Hippocampal formation (tissue), 2 donors: ENCODE measurements at regions not wholly inside any gene's neighbourhood (a gene's known extent, or its start where the extent isn't known, plus 50 kb on each side); places are given as distances from the start of the nearest gene placed in this dataset.

Experiments used
- DNase-seq, 2 donors: peaks; one replicate each; lab custom pipeline; 2025; lab: John Stamatoyannopoulos, UW

DNA sequence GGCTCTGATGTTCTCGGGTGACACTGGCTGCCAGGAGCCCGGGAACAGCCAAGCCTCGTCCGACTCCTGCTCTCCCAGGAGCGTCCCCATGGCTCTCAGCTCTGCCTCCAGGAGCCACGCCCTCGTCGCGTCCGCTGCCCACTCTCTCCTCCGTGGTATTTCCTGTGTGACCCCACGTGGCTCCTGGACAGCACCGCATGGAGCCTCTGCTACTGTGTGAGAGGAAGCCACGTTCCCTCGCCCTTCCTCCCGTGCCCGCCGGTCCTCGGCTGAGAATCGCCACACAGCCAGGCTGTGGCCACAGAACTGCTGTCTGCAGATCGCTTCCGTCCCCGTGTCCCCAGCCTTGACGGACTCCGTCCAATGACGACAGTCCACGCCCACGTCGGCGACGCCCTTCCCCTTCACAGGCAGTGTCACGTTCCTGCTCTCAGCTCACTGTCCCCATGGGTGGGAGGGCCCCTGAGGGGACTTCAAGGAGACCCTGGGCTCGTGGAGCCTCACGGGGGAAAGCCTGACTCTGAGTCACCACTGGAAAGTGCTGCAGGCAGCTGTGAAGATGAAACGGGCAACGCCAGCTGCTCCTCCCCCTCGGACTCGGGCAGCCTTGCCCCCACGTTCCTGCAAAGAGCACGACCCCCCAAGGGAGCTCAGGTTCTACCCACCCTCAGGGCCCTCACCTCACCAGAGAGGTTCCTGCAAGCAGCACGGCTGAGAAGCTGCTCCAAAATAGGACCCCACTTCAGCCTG is 458.5 kb downstream of the BRD1 start:
- no peak for DNase-seq

DNA sequence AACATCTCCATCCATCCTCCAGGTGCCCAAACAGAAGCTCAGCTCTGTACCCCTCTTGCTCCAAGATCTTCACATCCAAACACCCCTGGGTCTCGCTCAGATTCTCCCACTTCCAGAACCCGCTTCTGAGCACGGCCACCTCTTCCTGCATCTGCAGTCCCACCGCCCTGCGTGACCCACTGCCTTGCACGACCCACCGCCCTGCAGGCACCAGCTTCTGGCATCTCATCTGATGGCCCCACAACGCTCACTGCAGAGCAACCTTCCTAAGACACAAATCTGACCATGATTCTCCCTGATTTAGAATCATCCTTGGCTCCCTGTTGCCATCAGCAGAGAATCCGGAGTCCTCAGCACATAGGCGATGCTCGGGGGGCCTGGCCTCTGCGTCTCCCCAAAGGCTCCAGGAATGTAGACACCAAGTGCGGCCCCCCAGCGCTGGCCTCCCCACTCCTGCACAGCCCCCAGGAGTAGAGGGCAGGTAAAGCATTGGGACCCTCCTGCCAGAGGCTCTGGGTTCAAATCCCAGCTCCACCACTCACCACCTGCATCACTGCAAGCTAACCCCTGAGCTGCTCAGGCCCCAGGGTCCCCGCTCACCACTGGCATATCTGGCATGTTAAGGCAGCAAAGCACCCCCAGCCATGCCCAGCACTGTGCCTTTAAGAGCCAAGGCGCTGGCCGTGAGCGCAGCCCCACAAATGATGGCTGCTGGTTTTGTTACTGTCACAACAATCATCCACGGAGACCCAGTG is 459.3 kb downstream of the BRD1 start:
- DNase-seq: no peak

DNA sequence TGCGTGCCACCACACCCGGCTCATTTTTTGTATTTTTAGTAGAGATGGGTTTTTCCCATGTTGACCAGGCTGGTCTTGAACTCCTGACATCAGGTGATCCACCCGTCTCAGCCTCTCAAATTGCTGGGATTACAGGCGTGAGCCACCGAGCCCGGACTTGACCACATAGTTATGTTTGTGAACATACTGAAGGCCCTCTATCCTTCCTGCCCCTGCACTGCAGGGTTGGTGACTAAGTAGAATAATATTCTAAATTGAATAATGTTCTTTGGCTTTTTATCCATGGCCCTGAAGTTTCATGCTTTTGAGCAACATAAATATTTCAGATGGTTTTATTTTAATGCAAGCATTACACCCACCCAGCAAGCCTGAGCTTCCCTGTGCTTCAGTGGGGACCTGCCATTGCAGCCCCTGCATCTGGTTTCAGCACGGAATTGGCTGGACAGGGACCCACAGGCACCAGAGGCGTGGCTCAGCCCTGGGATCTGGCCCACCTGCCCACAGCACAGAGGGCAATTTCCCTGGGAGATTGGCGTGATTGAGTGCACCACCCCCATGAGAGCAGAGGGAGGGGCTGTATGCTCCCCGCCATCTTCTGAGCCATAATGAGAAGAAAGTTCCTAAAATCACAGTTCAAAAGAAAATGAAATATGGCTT is 460.5 kb downstream of the BRD1 start:
- DNase-seq: no peak

- no peak for DNase-seq
Measured at GRCh38 chr22:49366437-49366836, 461.2 kb downstream of the BRD1 start.

GRCh38 chr22:49365910-49366309 is 461.8 kb downstream of the BRD1 start:
- DNase-seq: no peak

- no peak for DNase-seq
Measured at GRCh38 chr22:49365191-49365837, 462.4 kb downstream of the BRD1 start.

- DNase-seq: no peak
Measured at GRCh38 chr22:49364398-49364797, 463.3 kb downstream of the BRD1 start.

DNA sequence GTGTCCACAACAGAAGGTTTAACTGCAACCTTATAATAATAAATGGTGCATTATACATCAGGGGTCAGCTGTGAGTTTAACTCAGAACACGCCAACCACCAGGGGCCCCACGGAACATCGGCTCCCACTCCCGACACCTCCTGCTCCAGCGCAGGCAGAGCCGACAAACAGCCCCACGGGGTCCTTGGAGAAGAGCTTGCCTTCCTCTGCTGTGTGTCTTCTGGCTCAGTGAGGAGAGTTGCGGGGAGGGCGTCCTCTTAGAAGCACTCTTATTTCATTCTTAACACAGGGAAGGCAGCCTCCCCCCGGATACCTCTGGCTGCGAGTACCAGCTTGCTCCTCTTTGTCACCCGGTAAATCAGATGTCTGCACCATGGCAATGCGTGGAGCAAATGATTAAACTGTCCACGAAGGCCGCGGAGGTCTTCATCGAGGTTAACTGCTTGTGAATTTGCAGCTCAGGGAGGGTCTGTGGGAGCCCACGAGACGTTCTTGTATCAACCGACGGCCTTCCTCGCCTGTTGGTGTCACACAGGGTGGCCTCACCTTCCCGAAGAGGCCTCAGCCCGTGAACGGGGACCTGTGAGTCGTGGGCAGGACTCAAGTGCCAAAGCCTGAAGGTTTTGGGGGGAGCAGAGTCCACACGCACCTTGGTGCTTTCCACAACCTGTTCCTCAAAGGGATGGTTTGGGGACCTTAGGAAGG is 464.0 kb downstream of the BRD1 start:
- no peak for DNase-seq

- no peak for DNase-seq
Measured at GRCh38 chr22:49362211-49362839, 465.3 kb downstream of the BRD1 start.

GRCh38 chr22:49361164-49361563 is 466.5 kb downstream of the BRD1 start:
- DNase-seq: no peak

DNA sequence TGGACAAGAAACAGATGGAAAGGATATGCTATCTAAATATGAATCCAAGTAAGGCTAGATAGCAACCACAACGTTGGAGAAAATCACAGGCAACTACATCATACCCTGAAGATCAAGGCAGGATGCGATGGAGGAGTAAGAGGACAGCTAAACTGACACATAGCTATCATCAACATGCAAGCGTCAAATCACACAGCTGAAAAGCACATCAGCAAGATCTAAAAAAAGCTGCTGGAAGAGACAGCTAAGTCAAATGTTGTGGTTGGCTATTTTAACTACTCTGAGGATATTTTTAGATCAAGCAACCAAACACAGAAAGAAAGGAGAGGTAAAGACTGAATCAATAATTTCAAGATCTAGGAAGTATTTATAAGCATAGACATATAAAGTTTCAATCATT is 466.9 kb downstream of the BRD1 start:
- no peak for DNase-seq

- no peak for DNase-seq
Measured at GRCh38 chr22:49359076-49359475, 468.6 kb downstream of the BRD1 start.

DNA sequence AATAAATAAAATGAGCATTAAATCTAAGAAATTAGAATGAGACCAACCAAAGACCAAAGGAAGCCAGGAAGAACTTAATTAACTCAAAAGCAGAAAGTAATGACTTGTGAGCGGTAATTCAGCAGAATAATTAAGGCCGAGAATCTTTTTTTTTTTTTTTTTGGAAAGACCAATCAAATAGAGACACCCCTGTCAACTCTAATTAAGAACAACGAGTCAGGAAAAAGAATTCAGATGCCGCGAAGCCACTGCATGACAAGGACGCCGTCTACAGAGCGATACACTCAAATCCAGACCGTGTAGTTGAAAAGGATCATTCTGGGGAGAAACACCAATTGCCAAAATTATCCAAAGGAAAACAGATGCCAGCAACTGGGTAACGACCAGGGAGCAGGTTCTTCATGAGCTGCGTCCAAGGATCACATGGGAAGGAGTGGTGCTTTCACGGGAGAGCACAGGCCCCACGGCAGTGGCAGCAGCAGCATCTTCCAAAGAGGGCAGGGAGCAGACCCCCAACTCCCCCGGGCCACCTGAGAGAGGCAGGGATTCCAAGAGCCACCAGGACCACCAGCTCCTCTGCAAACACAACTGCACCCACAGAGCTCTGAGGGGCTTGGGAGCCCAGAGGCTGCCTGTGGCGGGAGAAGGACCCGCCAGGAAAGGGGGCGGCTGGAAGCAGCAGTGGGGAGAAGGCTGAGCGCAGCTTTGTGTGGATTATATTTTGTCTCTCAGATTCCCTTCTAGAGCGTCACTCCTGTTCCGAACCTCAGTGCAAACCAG is 469.8 kb downstream of the BRD1 start:
- DNase-seq: no peak

- no peak for DNase-seq
Measured at GRCh38 chr22:49356428-49356827, 471.2 kb downstream of the BRD1 start.

DNA sequence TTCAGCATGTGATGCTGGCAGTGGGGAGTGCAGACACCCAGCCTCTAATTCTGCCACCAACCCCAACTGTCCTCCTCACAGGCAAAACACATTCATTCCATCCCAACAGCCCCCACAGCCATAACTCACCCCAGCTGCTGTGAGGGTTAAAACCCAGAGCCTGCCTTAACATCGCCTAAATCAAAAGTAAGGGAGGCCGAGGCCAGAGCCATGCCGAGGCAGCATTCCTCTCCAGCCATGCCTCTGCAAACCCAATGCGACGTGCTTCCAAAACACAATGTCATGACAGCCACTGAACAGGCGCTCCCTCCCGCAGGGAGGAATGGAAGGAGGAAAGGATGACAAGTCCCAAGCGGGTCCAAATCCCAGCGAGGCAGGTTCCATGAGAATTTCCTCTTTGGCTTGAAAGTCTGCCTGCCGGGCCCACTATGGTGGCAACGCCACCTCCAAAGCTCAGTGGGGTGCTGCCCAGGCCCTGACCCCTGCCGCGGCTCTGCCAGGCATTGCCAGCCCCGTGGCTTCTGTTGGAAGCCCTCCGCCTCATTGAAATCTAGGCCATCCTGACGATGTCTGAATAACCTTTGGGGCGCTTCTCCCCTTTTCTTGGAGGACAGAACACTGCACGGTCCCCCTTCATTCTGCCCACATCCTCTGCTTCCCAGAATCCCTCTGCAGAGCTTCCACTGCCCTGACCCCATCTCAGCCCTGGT is 472.3 kb downstream of the BRD1 start:
- DNase-seq: no peak

GRCh38 chr22:49354516-49355210 is 473.0 kb downstream of the BRD1 start:
- no peak for DNase-seq

GRCh38 chr22:49353235-49353634 is 474.4 kb downstream of the BRD1 start:
- DNase-seq: no peak

DNA sequence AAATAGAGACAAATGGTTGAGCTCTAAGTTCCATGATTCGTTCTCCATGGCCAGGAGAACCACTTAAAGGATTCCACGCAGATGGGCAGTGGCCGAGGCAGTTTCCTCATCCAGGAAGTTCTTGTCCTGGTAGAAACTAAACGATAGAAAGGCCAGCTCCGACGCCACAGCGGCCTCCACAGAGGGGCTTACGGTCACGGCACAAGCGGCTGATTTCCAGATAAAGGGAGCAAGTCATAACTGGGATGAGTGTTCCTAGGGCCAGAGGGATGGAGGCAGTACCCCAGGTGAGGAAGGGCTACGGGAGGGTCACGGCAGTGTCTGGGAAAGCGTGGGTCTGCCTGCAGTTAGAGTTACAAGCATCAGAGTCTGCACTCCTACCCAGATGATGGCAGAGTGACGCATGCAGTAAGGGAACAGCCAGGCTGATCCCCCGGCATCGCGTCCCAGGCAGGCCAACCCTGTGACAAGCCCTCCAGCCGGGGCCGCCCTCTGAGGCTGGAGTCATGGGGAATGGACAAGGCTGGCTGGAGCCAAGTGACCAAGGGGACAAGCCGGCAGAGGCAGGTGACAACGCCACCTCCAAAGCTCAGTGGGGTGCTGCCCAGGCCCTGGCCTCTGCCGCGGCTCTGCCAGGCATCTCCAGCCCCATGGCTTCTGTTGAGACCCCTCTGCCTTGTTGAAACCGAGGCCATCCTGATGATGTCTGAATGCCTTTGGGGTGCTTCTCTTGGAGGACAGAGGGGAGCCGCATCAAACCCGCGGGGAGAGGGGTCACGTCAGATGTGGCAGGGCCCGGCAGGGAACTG is 475.1 kb downstream of the BRD1 start:
- no peak for DNase-seq
